ENCODE measurements at regions not wholly inside any gene's neighbourhood (a gene's known extent, or its start where the extent isn't known, plus 50 kb on each side); places are given as distances from the start of the nearest gene placed in this dataset.

- no peak overlapping the region for H3K27ac ChIP-seq (ENCODE audit: low read depth, low read length)
- no peaks in the 10 kb centered on the region for H3K27me3 ChIP-seq (ENCODE audit: control insufficient read depth, insufficient read depth, low read length)
- H3K36me3 ChIP-seq (ENCODE audit: control insufficient read depth, insufficient read depth, low read length), result no peaks in the 10 kb centered on the region
- H3K4me3 ChIP-seq (ENCODE audit: low read length), result no peak overlapping the region
- H3K9ac ChIP-seq (ENCODE audit: low read length), result no peak overlapping the region
- no peaks in the 10 kb centered on the region for H3K4me1 ChIP-seq (ENCODE audit: control insufficient read depth, insufficient read depth, low read length)
These were observed 229.2 kb upstream of the B3GAT1 start for GRCh38 chr11:134640971-134641968.

GRCh38 chr11:134640536-134640935 is 228.5 kb upstream of the B3GAT1 start:
- H3K4me1 ChIP-seq (ENCODE audit: control insufficient read depth, insufficient read depth, low read length), result no peaks in the 10 kb centered on the region
- H3K27ac ChIP-seq (ENCODE audit: low read depth, low read length), result no peak overlapping the region
- H3K9ac ChIP-seq (ENCODE audit: low read length), result no peak overlapping the region
- no peak overlapping the region for H3K4me3 ChIP-seq (ENCODE audit: low read length)
- H3K27me3 ChIP-seq (ENCODE audit: control insufficient read depth, insufficient read depth, low read length), result no peaks in the 10 kb centered on the region
- H3K36me3 ChIP-seq (ENCODE audit: control insufficient read depth, insufficient read depth, low read length), result no peaks in the 10 kb centered on the region

- Histone ChIP-seq H3K4me1 (ENCODE audit: control insufficient read depth, insufficient read depth, low read length) (no peaks in the 10 kb centered on the region), H3K4me3 (ENCODE audit: low read length) (no peak overlapping the region), H3K27me3 (ENCODE audit: control insufficient read depth, insufficient read depth, low read length) (no peaks in the 10 kb centered on the region), H3K9ac (ENCODE audit: low read length) (no peak overlapping the region), H3K36me3 (ENCODE audit: control insufficient read depth, insufficient read depth, low read length) (no peaks in the 10 kb centered on the region), H3K27ac (ENCODE audit: low read depth, low read length) (no peak overlapping the region)
These were observed 227.7 kb upstream of the B3GAT1 start for GRCh38 chr11:134639586-134640330.

GRCh38 chr11:134638796-134639430 is 226.9 kb upstream of the B3GAT1 start:
- Histone ChIP-seq H3K27me3 (ENCODE audit: control insufficient read depth, insufficient read depth, low read length) (no peaks in the 10 kb centered on the region), H3K27ac (ENCODE audit: low read depth, low read length) (no peak overlapping the region), H3K36me3 (ENCODE audit: control insufficient read depth, insufficient read depth, low read length) (no peaks in the 10 kb centered on the region), H3K9ac (ENCODE audit: low read length) (no peak overlapping the region), H3K4me1 (ENCODE audit: control insufficient read depth, insufficient read depth, low read length) (no peaks in the 10 kb centered on the region), H3K4me3 (ENCODE audit: low read length) (no peak overlapping the region)

GRCh38 chr11:134637091-134638015 is 225.3 kb upstream of the B3GAT1 start:
- Histone ChIP-seq H3K27me3 (ENCODE audit: control insufficient read depth, insufficient read depth, low read length) (no peaks in the 10 kb centered on the region), H3K4me3 (ENCODE audit: low read length) (no peak overlapping the region), H3K36me3 (ENCODE audit: control insufficient read depth, insufficient read depth, low read length) (no peaks in the 10 kb centered on the region), H3K27ac (ENCODE audit: low read depth, low read length) (no peak overlapping the region), H3K4me1 (ENCODE audit: control insufficient read depth, insufficient read depth, low read length) (no peaks in the 10 kb centered on the region), H3K9ac (ENCODE audit: low read length) (no peak overlapping the region)

DNA sequence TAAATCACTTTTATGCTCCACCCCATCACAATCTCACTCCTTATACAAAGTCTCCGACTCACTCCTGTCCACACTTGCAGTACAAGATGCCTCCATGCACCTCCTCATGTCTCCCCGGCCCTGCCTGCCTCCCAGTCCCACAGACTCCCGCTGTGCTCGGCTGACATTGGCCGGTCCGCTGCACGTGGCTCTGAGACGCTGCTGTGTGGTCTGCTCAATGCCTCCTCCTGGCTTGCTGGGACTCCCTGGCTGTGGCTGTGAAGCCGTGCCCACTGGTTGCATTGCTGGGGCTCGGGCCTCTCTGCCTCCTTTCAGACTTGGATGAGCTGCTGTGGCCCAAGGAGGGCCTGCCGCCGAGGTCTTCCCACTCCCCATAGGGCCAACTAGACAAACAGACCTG is 224.0 kb upstream of the B3GAT1 start:
- Histone ChIP-seq H3K9ac (ENCODE audit: low read length) (no peak overlapping the region), H3K27me3 (ENCODE audit: control insufficient read depth, insufficient read depth, low read length) (no peaks in the 10 kb centered on the region), H3K27ac (ENCODE audit: low read depth, low read length) (no peak overlapping the region), H3K4me1 (ENCODE audit: control insufficient read depth, insufficient read depth, low read length) (no peaks in the 10 kb centered on the region), H3K36me3 (ENCODE audit: control insufficient read depth, insufficient read depth, low read length) (no peaks in the 10 kb centered on the region), H3K4me3 (ENCODE audit: low read length) (no peak overlapping the region)

GRCh38 chr11:134634897-134635831 is 223.1 kb upstream of the B3GAT1 start:
- Histone ChIP-seq H3K4me3 (ENCODE audit: low read length) (no peak overlapping the region), H3K4me1 (ENCODE audit: control insufficient read depth, insufficient read depth, low read length) (no peaks in the 10 kb centered on the region), H3K9ac (ENCODE audit: low read length) (no peak overlapping the region), H3K36me3 (ENCODE audit: control insufficient read depth, insufficient read depth, low read length) (no peaks in the 10 kb centered on the region), H3K27ac (ENCODE audit: low read depth, low read length) (no peak overlapping the region), H3K27me3 (ENCODE audit: control insufficient read depth, insufficient read depth, low read length) (no peaks in the 10 kb centered on the region)

- H3K36me3 ChIP-seq (ENCODE audit: control insufficient read depth, insufficient read depth, low read length), result no peaks in the 10 kb centered on the region
- no peak overlapping the region for H3K27ac ChIP-seq (ENCODE audit: low read depth, low read length)
- no peak overlapping the region for H3K9ac ChIP-seq (ENCODE audit: low read length)
- H3K27me3 ChIP-seq (ENCODE audit: control insufficient read depth, insufficient read depth, low read length), result no peaks in the 10 kb centered on the region
- H3K4me1 ChIP-seq (ENCODE audit: control insufficient read depth, insufficient read depth, low read length), result no peaks in the 10 kb centered on the region
- no peak overlapping the region for H3K4me3 ChIP-seq (ENCODE audit: low read length)
These were observed 221.2 kb upstream of the B3GAT1 start for GRCh38 chr11:134633276-134633675.

- H3K36me3 ChIP-seq (ENCODE audit: control insufficient read depth, insufficient read depth, low read length), result no peaks in the 10 kb centered on the region
- no peak overlapping the region for H3K27ac ChIP-seq (ENCODE audit: low read depth, low read length)
- H3K4me3 ChIP-seq (ENCODE audit: low read length), result no peak overlapping the region
- no peaks in the 10 kb centered on the region for H3K27me3 ChIP-seq (ENCODE audit: control insufficient read depth, insufficient read depth, low read length)
- H3K9ac ChIP-seq (ENCODE audit: low read length), result no peak overlapping the region
- H3K4me1 ChIP-seq (ENCODE audit: control insufficient read depth, insufficient read depth, low read length), result no peaks in the 10 kb centered on the region
These were observed 220.5 kb upstream of the B3GAT1 start for GRCh38 chr11:134632347-134633119.

GRCh38 chr11:134630861-134631260 is 218.8 kb upstream of the B3GAT1 start:
- no peak overlapping the region for H3K9ac ChIP-seq (ENCODE audit: low read length)
- no peak overlapping the region for H3K4me3 ChIP-seq (ENCODE audit: low read length)
- H3K36me3 ChIP-seq (ENCODE audit: control insufficient read depth, insufficient read depth, low read length), result no peaks in the 10 kb centered on the region
- no peaks in the 10 kb centered on the region for H3K27me3 ChIP-seq (ENCODE audit: control insufficient read depth, insufficient read depth, low read length)
- H3K4me1 ChIP-seq (ENCODE audit: control insufficient read depth, insufficient read depth, low read length), result no peaks in the 10 kb centered on the region
- H3K27ac ChIP-seq (ENCODE audit: low read depth, low read length), result no peak overlapping the region
